ENCODE measurements at regions not wholly inside any gene's neighbourhood (a gene's known extent, or its start where the extent isn't known, plus 50 kb on each side); places are given as distances from the start of the nearest gene placed in this dataset.

- no peak overlapping the region for H3K27ac ChIP-seq
- ATAC-seq, result no peak
- intact Hi-C loops (cut with DNase I), result no loop called here
- no peaks in the 10 kb centered on the region for H3K36me3 ChIP-seq
- no peaks in the 10 kb centered on the region for H3K27me3 ChIP-seq
- H3K4me1 ChIP-seq, result no peaks in the 10 kb centered on the region
- TF ChIP-seq POLR2A (IDR thresholded peaks at IDR 0.05) (no peak), CTCF (IDR thresholded peaks at IDR 0.05) (no peak)
- 65 to 81% (median 76%) methylated on average over 4 of the region's 4 CpGs for WGBS, 4 donors
- DNase-seq, result no peak
- H3K9me3 ChIP-seq, result peaks cover 0 to 11% (median 3%) of the 10 kb centered on the region in 12 donors
- no peak overlapping the region for H3K4me3 ChIP-seq
These were observed 402.2 kb downstream of the ANKRD7 start for GRCh38 chr7:118626739-118627138.

GRCh38 chr7:118627467-118627866, 403.0 kb downstream of the ANKRD7 start:
- Histone ChIP-seq H3K36me3 (no peaks in the 10 kb centered on the region), H3K27ac (no peak overlapping the region), H3K4me3 (no peak overlapping the region), H3K9me3 (peaks cover 0 to 11% (median 3%) of the 10 kb centered on the region in 12 donors), H3K4me1 (no peaks in the 10 kb centered on the region), H3K27me3 (no peaks in the 10 kb centered on the region)
- WGBS, 4 donors, result 82 to 89% (median 85%) methylated on average over 8 of the region's 8 CpGs
- intact Hi-C loops (cut with DNase I), result no loop called here
- DNase-seq (no peak), ATAC-seq (no peak)
- TF ChIP-seq POLR2A (IDR thresholded peaks at IDR 0.05) (no peak), CTCF (IDR thresholded peaks at IDR 0.05) (no peak)

GRCh38 chr7:118629898-118630438, 405.5 kb downstream of the ANKRD7 start:
- no peaks in the 10 kb centered on the region for H3K36me3 ChIP-seq
- no peak for ATAC-seq
- TF ChIP-seq POLR2A (IDR thresholded peaks at IDR 0.05) (no peak), CTCF (IDR thresholded peaks at IDR 0.05) (no peak)
- H3K4me3 ChIP-seq, result no peak overlapping the region
- H3K27me3 ChIP-seq, result no peaks in the 10 kb centered on the region
- H3K27ac ChIP-seq, result no peak overlapping the region
- H3K4me1 ChIP-seq, result no peaks in the 10 kb centered on the region
- H3K9me3 ChIP-seq, result peaks cover 0 to 11% (median 3%) of the 10 kb centered on the region in 12 donors
- no peak for DNase-seq
- intact Hi-C loops (cut with DNase I), result no loop called here
- WGBS, 4 donors, result 28 to 50% (median 29%) methylated on average over 2 of the region's 2 CpGs

GRCh38 chr7:118642396-118642795, 417.9 kb downstream of the ANKRD7 start:
- no peaks in the 10 kb centered on the region for H3K36me3 ChIP-seq

More at GRCh38 chr7:118642396-118642795, 417.9 kb downstream of the ANKRD7 start:
- intact Hi-C loops (cut with DNase I), result no loop called here
- H3K4me3 ChIP-seq, result no peak overlapping the region
- ATAC-seq (no peak), DNase-seq (no peak)
- WGBS, 4 donors, result 78 to 91% (median 83%) methylated on average over 2 of the region's 2 CpGs
- H3K4me1 ChIP-seq, result no peaks in the 10 kb centered on the region
- H3K27me3 ChIP-seq, result no peaks in the 10 kb centered on the region
- H3K27ac ChIP-seq, result no peak overlapping the region
- TF ChIP-seq POLR2A (IDR thresholded peaks at IDR 0.05) (no peak), CTCF (IDR thresholded peaks at IDR 0.05) (no peak)
- H3K9me3 ChIP-seq, result peaks cover 0 to 6% (median 0%) of the 10 kb centered on the region in 12 donors

All from heart left ventricle (tissue), 16 donors.